ENCODE measurements at regions not wholly inside any gene's neighbourhood (a gene's known extent, or its start where the extent isn't known, plus 50 kb on each side); places are given as distances from the start of the nearest gene placed in this dataset.

- TF ChIP-seq CTCF (IDR thresholded peaks at IDR 0.05) (no peak), ZNF671 (CRISPR knock-in tag; IDR thresholded peaks at IDR 0.05) (no peak), ZSCAN18 (CRISPR knock-in tag; IDR thresholded peaks at IDR 0.05) (no peak), CBFB (CRISPR knock-in tag; IDR thresholded peaks at IDR 0.05; ENCODE audit: low read depth) (no peak), SP1 (CRISPR knock-in tag; conservative IDR thresholded peaks at IDR 0.05) (no peak), ESRRA (CRISPR knock-in tag; IDR thresholded peaks at IDR 0.05; ENCODE audit: borderline replicate concordance) (no peak), NR1H2 (CRISPR knock-in tag; IDR thresholded peaks at IDR 0.05) (no peak), TEAD4 (CRISPR knock-in tag; IDR thresholded peaks at IDR 0.05) (no peak), USF2 (CRISPR knock-in tag; IDR thresholded peaks at IDR 0.05) (no peak), ZBTB21 (CRISPR knock-in tag; IDR thresholded peaks at IDR 0.05; ENCODE audit: borderline replicate concordance) (no peak), ZNF121 (CRISPR knock-in tag; IDR thresholded peaks at IDR 0.05) (no peak)
- TF ChIP-seq, protein P1, sequence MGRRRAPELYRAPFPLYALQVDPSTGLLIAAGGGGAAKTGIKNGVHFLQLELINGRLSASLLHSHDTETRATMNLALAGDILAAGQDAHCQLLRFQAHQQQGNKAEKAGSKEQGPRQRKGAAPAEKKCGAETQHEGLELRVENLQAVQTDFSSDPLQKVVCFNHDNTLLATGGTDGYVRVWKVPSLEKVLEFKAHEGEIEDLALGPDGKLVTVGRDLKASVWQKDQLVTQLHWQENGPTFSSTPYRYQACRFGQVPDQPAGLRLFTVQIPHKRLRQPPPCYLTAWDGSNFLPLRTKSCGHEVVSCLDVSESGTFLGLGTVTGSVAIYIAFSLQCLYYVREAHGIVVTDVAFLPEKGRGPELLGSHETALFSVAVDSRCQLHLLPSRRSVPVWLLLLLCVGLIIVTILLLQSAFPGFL (CRISPR knock-in tag; IDR thresholded peaks at IDR 0.05; ENCODE audit: borderline replicate concordance) = no peak
- TF ChIP-seq, protein P2, sequence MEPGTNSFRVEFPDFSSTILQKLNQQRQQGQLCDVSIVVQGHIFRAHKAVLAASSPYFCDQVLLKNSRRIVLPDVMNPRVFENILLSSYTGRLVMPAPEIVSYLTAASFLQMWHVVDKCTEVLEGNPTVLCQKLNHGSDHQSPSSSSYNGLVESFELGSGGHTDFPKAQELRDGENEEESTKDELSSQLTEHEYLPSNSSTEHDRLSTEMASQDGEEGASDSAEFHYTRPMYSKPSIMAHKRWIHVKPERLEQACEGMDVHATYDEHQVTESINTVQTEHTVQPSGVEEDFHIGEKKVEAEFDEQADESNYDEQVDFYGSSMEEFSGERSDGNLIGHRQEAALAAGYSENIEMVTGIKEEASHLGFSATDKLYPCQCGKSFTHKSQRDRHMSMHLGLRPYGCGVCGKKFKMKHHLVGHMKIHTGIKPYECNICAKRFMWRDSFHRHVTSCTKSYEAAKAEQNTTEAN (CRISPR knock-in tag; IDR thresholded peaks at IDR 0.05) = no peak
- TF ChIP-seq, protein P3, sequence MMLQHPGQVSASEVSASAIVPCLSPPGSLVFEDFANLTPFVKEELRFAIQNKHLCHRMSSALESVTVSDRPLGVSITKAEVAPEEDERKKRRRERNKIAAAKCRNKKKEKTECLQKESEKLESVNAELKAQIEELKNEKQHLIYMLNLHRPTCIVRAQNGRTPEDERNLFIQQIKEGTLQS (CRISPR knock-in tag; conservative IDR thresholded peaks at IDR 0.05) = no peak
Measured at GRCh38 chr2:215579809-215580208, 143.9 kb upstream of the FN1 start.
